Glutamatergic neuron (in vitro differentiated cells): ENCODE measurements at regions not wholly inside any gene's neighbourhood (a gene's known extent, or its start where the extent isn't known, plus 50 kb on each side); places are given as distances from the start of the nearest gene placed in this dataset.
A peak's percentile ranks its signal among the peaks of the same experiment; 100 is the strongest.
"Not testable (repeated sequence)": the region's sequence is repeated elsewhere in the genome, so short reads cannot be mapped to it uniquely, and the experiment has no call there.

ENCODE experiments used
- DNase-seq: peaks from one replicate; pipeline ENCODE4 v3.0.0; 2022
- H3K27ac Mint-ChIP-seq: one replicate; pipeline ENCODE4 v1.8.0; 2020; ENCODE audit warnings: mild to moderate bottlenecking, mixed read lengths, inconsistent platforms; ENCODE audit not compliant: unreplicated experiment
- H3K27me3 Mint-ChIP-seq: one replicate; pipeline ENCODE4 v1.8.0; 2020; ENCODE audit warnings: mild to moderate bottlenecking, moderate library complexity, mixed read lengths, inconsistent platforms; ENCODE audit not compliant: unreplicated experiment
- H3K36me3 Mint-ChIP-seq: one replicate; pipeline ENCODE4 v1.8.0; 2020; ENCODE audit warnings: mild to moderate bottlenecking, mixed read lengths, inconsistent platforms; ENCODE audit not compliant: unreplicated experiment
- H3K4me1 Mint-ChIP-seq: one replicate; pipeline ENCODE4 v1.8.0; 2020; ENCODE audit warnings: mild to moderate bottlenecking, low read depth, mixed read lengths, inconsistent platforms; ENCODE audit not compliant: unreplicated experiment
- H3K4me3 Mint-ChIP-seq: one replicate; pipeline ENCODE4 v1.8.0; 2020; ENCODE audit warnings: mild to moderate bottlenecking, mixed read lengths, inconsistent platforms; ENCODE audit not compliant: unreplicated experiment
- H3K9me3 Mint-ChIP-seq: one replicate; pipeline ENCODE4 v1.8.0; 2020; ENCODE audit warnings: mild to moderate bottlenecking, moderate library complexity, mixed read lengths, inconsistent platforms; ENCODE audit not compliant: unreplicated experiment
- TF ChIP-seq, protein P1 (sequence below): fragments of 200-600 bp; sonication (generic); IDR thresholded peaks from one replicate; pipeline ENCODE4 v1.5.0; 2021; ENCODE audit not compliant: partially characterized antibody, unreplicated experiment

DNA sequence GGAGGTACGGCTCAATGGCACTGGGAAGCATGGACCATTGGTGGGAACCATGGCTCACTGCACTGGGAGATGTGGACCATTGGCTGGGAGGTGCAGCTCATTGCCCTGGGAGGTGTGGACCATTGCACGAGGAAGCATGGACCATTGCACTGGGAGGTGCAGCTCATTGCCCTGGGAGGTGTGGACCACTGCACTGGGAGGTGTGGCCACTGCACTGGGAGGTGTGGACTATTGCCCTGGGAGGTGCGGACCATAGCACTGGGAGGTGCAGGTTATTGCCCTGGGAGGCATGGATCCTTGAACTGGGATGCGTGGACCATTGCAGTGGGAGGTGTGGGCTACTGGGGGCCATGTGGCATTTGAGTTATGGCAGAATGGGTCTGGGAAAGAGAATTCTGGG is 195.4 kb upstream of the PLGLB1 start:
- H3K27ac Mint-ChIP-seq, H3K36me3 Mint-ChIP-seq, H3K27me3 Mint-ChIP-seq, H3K9me3 Mint-ChIP-seq, H3K4me3 Mint-ChIP-seq, H3K4me1 Mint-ChIP-seq, DNase-seq: not testable (repeated sequence)

DNA sequence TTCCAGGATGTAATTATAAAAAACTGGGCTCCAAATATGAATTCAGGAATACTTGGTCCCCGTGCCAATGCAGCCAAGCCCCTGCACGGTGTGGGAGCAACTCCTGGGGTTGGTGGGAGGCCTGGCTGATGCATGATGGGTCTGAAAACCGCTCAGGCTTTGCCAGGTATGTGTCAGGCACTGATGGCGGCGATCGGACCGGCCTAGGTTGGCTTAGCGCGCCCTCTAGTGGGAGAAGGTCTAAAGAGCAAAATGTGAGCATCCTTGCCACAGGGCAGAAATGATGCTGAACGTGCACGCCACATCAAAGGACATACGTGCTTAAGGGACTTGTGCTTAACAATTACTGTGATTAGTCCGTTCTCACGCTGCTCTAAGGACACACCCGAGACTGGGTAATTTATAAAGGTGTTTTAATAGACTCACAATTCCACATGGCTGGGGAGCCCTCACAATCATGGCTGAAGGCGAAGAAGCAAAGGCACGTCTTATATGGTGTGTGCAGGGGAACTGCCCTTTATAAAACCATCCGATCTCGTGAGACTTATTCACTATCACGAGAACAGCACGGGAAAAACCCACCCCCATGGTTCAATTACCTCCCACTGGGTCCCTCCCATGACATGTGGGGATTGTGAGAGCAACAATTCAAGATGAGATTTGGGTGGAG is 196.2 kb upstream of the PLGLB1 start:
- TF ChIP-seq, protein P1, sequence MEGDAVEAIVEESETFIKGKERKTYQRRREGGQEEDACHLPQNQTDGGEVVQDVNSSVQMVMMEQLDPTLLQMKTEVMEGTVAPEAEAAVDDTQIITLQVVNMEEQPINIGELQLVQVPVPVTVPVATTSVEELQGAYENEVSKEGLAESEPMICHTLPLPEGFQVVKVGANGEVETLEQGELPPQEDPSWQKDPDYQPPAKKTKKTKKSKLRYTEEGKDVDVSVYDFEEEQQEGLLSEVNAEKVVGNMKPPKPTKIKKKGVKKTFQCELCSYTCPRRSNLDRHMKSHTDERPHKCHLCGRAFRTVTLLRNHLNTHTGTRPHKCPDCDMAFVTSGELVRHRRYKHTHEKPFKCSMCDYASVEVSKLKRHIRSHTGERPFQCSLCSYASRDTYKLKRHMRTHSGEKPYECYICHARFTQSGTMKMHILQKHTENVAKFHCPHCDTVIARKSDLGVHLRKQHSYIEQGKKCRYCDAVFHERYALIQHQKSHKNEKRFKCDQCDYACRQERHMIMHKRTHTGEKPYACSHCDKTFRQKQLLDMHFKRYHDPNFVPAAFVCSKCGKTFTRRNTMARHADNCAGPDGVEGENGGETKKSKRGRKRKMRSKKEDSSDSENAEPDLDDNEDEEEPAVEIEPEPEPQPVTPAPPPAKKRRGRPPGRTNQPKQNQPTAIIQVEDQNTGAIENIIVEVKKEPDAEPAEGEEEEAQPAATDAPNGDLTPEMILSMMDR: peak; percentile 49
- H3K27me3 Mint-ChIP-seq, H3K4me3 Mint-ChIP-seq, H3K4me1 Mint-ChIP-seq, H3K9me3 Mint-ChIP-seq, H3K27ac Mint-ChIP-seq, H3K36me3 Mint-ChIP-seq: not testable (repeated sequence)
- DNase-seq: peak; percentile 49

DNA sequence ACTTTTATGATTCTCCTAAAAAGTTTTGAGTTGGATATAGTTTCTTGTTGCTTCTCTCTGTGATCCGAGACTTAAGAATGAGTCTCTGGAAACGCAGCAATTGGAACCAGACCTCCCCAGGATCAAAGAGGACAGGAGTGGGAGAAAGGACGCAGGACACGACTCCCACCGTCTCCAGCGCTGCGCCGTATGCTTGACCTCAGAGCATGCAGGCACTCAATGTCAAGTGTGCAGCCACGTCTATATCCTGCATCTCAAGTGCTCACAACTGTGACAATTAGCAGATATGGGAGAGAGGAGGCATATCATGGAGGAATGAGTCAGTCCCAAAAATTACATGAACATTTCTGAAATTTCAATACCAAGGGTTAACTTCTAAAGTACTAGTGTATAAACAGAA is 199.0 kb upstream of the PLGLB1 start:
- H3K36me3 Mint-ChIP-seq, DNase-seq, H3K27me3 Mint-ChIP-seq, H3K4me1 Mint-ChIP-seq, H3K4me3 Mint-ChIP-seq, H3K9me3 Mint-ChIP-seq, H3K27ac Mint-ChIP-seq: not testable (repeated sequence)

DNA sequence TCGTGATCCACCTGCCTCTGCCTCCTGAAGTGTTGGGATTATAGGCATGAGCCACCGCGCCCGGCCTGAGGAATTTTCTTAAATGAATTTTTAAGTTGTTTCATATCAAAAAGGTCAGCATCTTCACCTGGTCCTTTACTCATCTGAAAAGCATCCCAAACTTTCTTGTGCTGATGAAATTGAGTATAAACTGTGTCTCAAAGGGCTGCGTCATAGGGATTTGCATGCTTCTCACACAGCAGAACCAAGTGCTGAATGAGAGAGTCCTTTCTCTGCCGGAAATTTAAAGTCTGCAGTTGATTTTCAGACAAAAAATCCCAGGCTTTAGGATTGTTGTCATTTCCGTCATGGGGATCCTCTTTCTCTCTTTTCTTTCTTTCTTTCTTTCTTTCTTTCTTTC is 200.5 kb upstream of the PLGLB1 start:
- not testable (repeated sequence) for H3K27ac Mint-ChIP-seq, H3K9me3 Mint-ChIP-seq, H3K4me3 Mint-ChIP-seq, H3K27me3 Mint-ChIP-seq, H3K36me3 Mint-ChIP-seq, DNase-seq, H3K4me1 Mint-ChIP-seq

- H3K9me3 Mint-ChIP-seq, H3K4me1 Mint-ChIP-seq, H3K4me3 Mint-ChIP-seq, H3K27ac Mint-ChIP-seq, H3K27me3 Mint-ChIP-seq, DNase-seq, H3K36me3 Mint-ChIP-seq: not testable (repeated sequence)
These were observed 202.2 kb upstream of the PLGLB1 start for GRCh38 chr2:87223873-87224272.

DNA sequence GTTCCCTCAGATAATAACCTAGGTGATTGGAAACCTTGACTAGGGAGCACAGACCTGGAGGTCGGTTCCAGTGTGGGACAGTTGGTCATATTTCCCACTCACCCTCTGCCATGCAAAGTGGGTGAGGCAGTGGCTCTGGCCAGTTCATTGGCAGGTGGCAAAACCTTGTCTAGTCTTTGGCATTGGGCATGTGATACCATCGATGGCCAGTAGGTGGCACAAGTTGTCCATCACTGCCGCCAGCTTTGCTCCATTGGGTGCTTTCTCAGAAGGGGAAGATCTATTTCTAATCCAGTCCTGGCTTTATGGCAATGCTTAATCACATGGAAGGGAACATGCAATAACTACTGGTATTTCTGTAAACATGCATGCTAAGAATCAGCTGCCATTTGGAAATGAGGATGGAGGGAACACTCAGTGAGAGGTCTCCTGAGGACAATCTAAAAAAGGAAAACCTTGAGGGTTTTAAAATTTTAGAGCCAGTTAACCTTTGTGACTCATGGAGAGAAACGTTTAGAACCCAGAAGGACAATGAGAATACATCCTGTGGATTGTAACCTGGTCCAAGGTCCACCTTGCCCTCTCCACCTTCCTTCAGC is 207.5 kb upstream of the PLGLB1 start:
- H3K9me3 Mint-ChIP-seq: not testable (repeated sequence)

GRCh38 chr2:87229964-87230363 is 208.3 kb upstream of the PLGLB1 start:
- H3K4me1 Mint-ChIP-seq, H3K4me3 Mint-ChIP-seq, H3K27ac Mint-ChIP-seq, H3K27me3 Mint-ChIP-seq, DNase-seq, H3K9me3 Mint-ChIP-seq, H3K36me3 Mint-ChIP-seq: not testable (repeated sequence)

More for the DNA sequence above, 207.5 kb upstream of the PLGLB1 start:
- H3K4me3 Mint-ChIP-seq, DNase-seq, H3K36me3 Mint-ChIP-seq, H3K27me3 Mint-ChIP-seq, H3K4me1 Mint-ChIP-seq, H3K27ac Mint-ChIP-seq: not testable (repeated sequence)
- TF ChIP-seq, protein P1: peak; percentile 74

GRCh38 chr2:87235333-87235981 is 213.8 kb upstream of the PLGLB1 start:
- H3K4me1 Mint-ChIP-seq, H3K27me3 Mint-ChIP-seq, H3K36me3 Mint-ChIP-seq, H3K4me3 Mint-ChIP-seq, H3K27ac Mint-ChIP-seq, DNase-seq, H3K9me3 Mint-ChIP-seq: not testable (repeated sequence)

GRCh38 chr2:87237570-87238336 is 216.1 kb upstream of the PLGLB1 start:
- H3K27ac Mint-ChIP-seq, H3K27me3 Mint-ChIP-seq, H3K4me1 Mint-ChIP-seq, H3K4me3 Mint-ChIP-seq, DNase-seq, H3K36me3 Mint-ChIP-seq, H3K9me3 Mint-ChIP-seq: not testable (repeated sequence)
